ENCODE measurements at regions not wholly inside any gene's neighbourhood (a gene's known extent, or its start where the extent isn't known, plus 50 kb on each side); places are given as distances from the start of the nearest gene placed in this dataset.

GRCh38 chr18:65039578-65039977, 711.2 kb upstream of the CDH7 start:
- H3K9me3 ChIP-seq: no peaks in the 10 kb centered on the region
- DNase-seq (ENCODE audit: low spot score in 2 of 2): no peak
- H3K4me3 ChIP-seq: no peak overlapping the region
- H3K27me3 ChIP-seq: no peaks in the 10 kb centered on the region
- intact Hi-C loops (cut with DNase I; ENCODE audit: low total_unique reads): no loop called here
- H3K36me3 ChIP-seq: no peaks in the 10 kb centered on the region
- no peak overlapping the region for H3K27ac ChIP-seq
- no peak for TF ChIP-seq POLR2AphosphoS5 (IDR thresholded peaks at IDR 0.05)
- TF ChIP-seq POLR2A (IDR thresholded peaks at IDR 0.05): no peak
- H3K4me1 ChIP-seq: no peaks in the 10 kb centered on the region

- H3K27ac ChIP-seq: no peak overlapping the region
- H3K36me3 ChIP-seq: no peaks in the 10 kb centered on the region
- intact Hi-C loops (cut with DNase I; ENCODE audit: low total_unique reads): no loop called here
- no peak for DNase-seq (ENCODE audit: low spot score in 2 of 2)
- H3K27me3 ChIP-seq: no peaks in the 10 kb centered on the region
- H3K4me3 ChIP-seq: no peak overlapping the region
- no peaks in the 10 kb centered on the region for H3K4me1 ChIP-seq
- TF ChIP-seq POLR2AphosphoS5 (IDR thresholded peaks at IDR 0.05) (no peak), POLR2A (IDR thresholded peaks at IDR 0.05) (no peak), CTCF (IDR thresholded peaks at IDR 0.05) (no peak)
- H3K9me3 ChIP-seq: no peaks in the 10 kb centered on the region
Observed at GRCh38 chr18:65035701-65036100, 715.1 kb upstream of the CDH7 start.

GRCh38 chr18:65025756-65026155, 725.1 kb upstream of the CDH7 start:
- no peaks in the 10 kb centered on the region for H3K4me1 ChIP-seq
- TF ChIP-seq POLR2AphosphoS5 (IDR thresholded peaks at IDR 0.05) (no peak), CTCF (IDR thresholded peaks at IDR 0.05) (no peak), POLR2A (IDR thresholded peaks at IDR 0.05) (no peak)
- H3K4me3 ChIP-seq: no peak overlapping the region
- H3K27me3 ChIP-seq: no peaks in the 10 kb centered on the region
- no peak for DNase-seq (ENCODE audit: low spot score in 2 of 2)
- H3K9me3 ChIP-seq: peaks cover 0 to 9% of the 10 kb centered on the region in 2 donors
- intact Hi-C loops (cut with DNase I; ENCODE audit: low total_unique reads): no loop called here
- no peaks in the 10 kb centered on the region for H3K36me3 ChIP-seq
- H3K27ac ChIP-seq: no peak overlapping the region

- no peak overlapping the region for H3K4me3 ChIP-seq
Observed at GRCh38 chr18:65021021-65021420, 729.8 kb upstream of the CDH7 start.

GRCh38 chr18:65018184-65018583, 732.6 kb upstream of the CDH7 start:
- no peak for TF ChIP-seq POLR2A (IDR thresholded peaks at IDR 0.05)
- no peak for TF ChIP-seq POLR2AphosphoS5 (IDR thresholded peaks at IDR 0.05)
- no peak for TF ChIP-seq CTCF (IDR thresholded peaks at IDR 0.05)
- intact Hi-C loops (cut with DNase I; ENCODE audit: low total_unique reads): no loop called here

More at GRCh38 chr18:65021021-65021420, 729.8 kb upstream of the CDH7 start:
- Histone ChIP-seq H3K27ac (no peak overlapping the region), H3K4me1 (no peaks in the 10 kb centered on the region), H3K9me3 (peaks cover 0 to 13% of the 10 kb centered on the region in 2 donors), H3K27me3 (no peaks in the 10 kb centered on the region), H3K36me3 (no peaks in the 10 kb centered on the region)
- TF ChIP-seq POLR2AphosphoS5 (IDR thresholded peaks at IDR 0.05): no peak
- DNase-seq (ENCODE audit: low spot score in 2 of 2): no peak
- intact Hi-C loops (cut with DNase I; ENCODE audit: low total_unique reads): no loop called here

GRCh38 chr18:65017372-65017760, 733.4 kb upstream of the CDH7 start:
- intact Hi-C loops (cut with DNase I; ENCODE audit: low total_unique reads): no loop called here
- Histone ChIP-seq H3K4me3 (no peak overlapping the region), H3K36me3 (no peaks in the 10 kb centered on the region), H3K27me3 (no peaks in the 10 kb centered on the region), H3K9me3 (peaks cover 0 to 4% of the 10 kb centered on the region in 2 donors), H3K4me1 (no peaks in the 10 kb centered on the region), H3K27ac (no peak overlapping the region)
- DNase-seq (ENCODE audit: low spot score in 2 of 2): no peak
- TF ChIP-seq POLR2AphosphoS5 (IDR thresholded peaks at IDR 0.05) (no peak), POLR2A (IDR thresholded peaks at IDR 0.05) (no peak), CTCF (IDR thresholded peaks at IDR 0.05) (no peak)

More at GRCh38 chr18:65018184-65018583, 732.6 kb upstream of the CDH7 start:
- no peak overlapping the region for H3K4me3 ChIP-seq
- H3K4me1 ChIP-seq: no peaks in the 10 kb centered on the region
- H3K27ac ChIP-seq: no peak overlapping the region
- H3K27me3 ChIP-seq: no peaks in the 10 kb centered on the region
- peaks cover 0 to 4% of the 10 kb centered on the region in 2 donors for H3K9me3 ChIP-seq
- H3K36me3 ChIP-seq: no peaks in the 10 kb centered on the region
- no peak for DNase-seq (ENCODE audit: low spot score in 2 of 2)
